Occipital lobe (tissue), 1 donor: ENCODE measurements at regions not wholly inside any gene's neighbourhood (a gene's known extent, or its start where the extent isn't known, plus 50 kb on each side); places are given as distances from the start of the nearest gene placed in this dataset.
A peak's percentile ranks its signal among the peaks of the same experiment; 100 is the strongest.

Experiments
- DNase-seq: peaks from one replicate; lab custom pipeline; 2025; lab: John Stamatoyannopoulos, UW

- DNase-seq = no peak
Measured at GRCh38 chr6:164838068-164838615, 471.3 kb downstream of the C6orf118 start.

- DNase-seq = no peak
Measured at GRCh38 chr6:164836486-164836885, 472.9 kb downstream of the C6orf118 start.

- peak; percentile 49 for DNase-seq
Measured at GRCh38 chr6:164832410-164832809, 477.0 kb downstream of the C6orf118 start.

GRCh38 chr6:164827537-164827936 is 481.9 kb downstream of the C6orf118 start:
- no peak for DNase-seq

GRCh38 chr6:164826831-164827468 is 482.5 kb downstream of the C6orf118 start:
- no peak for DNase-seq

GRCh38 chr6:164825386-164825785 is 484.0 kb downstream of the C6orf118 start:
- no peak for DNase-seq

- no peak for DNase-seq
Measured at GRCh38 chr6:164817662-164818061, 491.7 kb downstream of the C6orf118 start.

- DNase-seq = no peak
Measured at GRCh38 chr6:164812706-164813105, 496.7 kb downstream of the C6orf118 start.

GRCh38 chr6:164807125-164807524 is 502.3 kb downstream of the C6orf118 start:
- DNase-seq = no peak

- no peak for DNase-seq
Measured at GRCh38 chr6:164795056-164795815, 514.2 kb downstream of the C6orf118 start.

GRCh38 chr6:164792666-164793065 is 516.7 kb downstream of the C6orf118 start:
- no peak for DNase-seq

GRCh38 chr6:164791498-164791897 is 517.9 kb downstream of the C6orf118 start:
- DNase-seq = no peak

- DNase-seq = no peak
Measured at GRCh38 chr6:164763788-164764187, 545.6 kb downstream of the C6orf118 start.

- no peak for DNase-seq
Measured at GRCh38 chr6:164757451-164757850, 552.0 kb downstream of the C6orf118 start.

- DNase-seq = no peak
Measured at GRCh38 chr6:164756723-164757122, 552.7 kb downstream of the C6orf118 start.

- no peak for DNase-seq
Measured at GRCh38 chr6:164756142-164756541, 553.3 kb downstream of the C6orf118 start.

- no peak for DNase-seq
Measured at GRCh38 chr6:164753517-164753916, 555.9 kb downstream of the C6orf118 start.

- no peak for DNase-seq
Measured at GRCh38 chr6:164751395-164751794, 558.0 kb downstream of the C6orf118 start.

- no peak for DNase-seq
Measured at GRCh38 chr6:164750128-164750527, 559.3 kb downstream of the C6orf118 start.

- peak; percentile 13 for DNase-seq
Measured at GRCh38 chr6:164749221-164750064, 560.0 kb downstream of the C6orf118 start.

GRCh38 chr6:164744301-164744700 is 565.1 kb downstream of the C6orf118 start:
- DNase-seq = no peak

GRCh38 chr6:164741938-164742451 is 567.4 kb downstream of the C6orf118 start:
- DNase-seq = no peak
